Fibroblast of pulmonary artery (primary cell): ENCODE measurements at regions not wholly inside any gene's neighbourhood (a gene's known extent, or its start where the extent isn't known, plus 50 kb on each side); places are given as distances from the start of the nearest gene placed in this dataset.

Experiments used
- DNase-seq: peaks from one replicate; pipeline ENCODE4 v3.0.0-alpha.2; 2010; ENCODE audit warnings: low read depth
- H3K4me3 ChIP-seq: replicated peaks from 2 replicates; pipeline ENCODE4 v1.5.1; 2011; ENCODE audit warnings: low read depth, mild to moderate bottlenecking, control low read depth, low read length, moderate library complexity
- CTCF ChIP-seq: IDR thresholded peaks from 2 replicates; pipeline ENCODE4 v1.5.1; 2011; ENCODE audit warnings: mild to moderate bottlenecking, control low read depth, low read length, inconsistent platforms; ENCODE audit errors: missing control alignments

GRCh38 chr10:118979661-118980060 lies 49.9 kb upstream of the NANOS1 start:
- no peak for TF ChIP-seq CTCF
- no peak for DNase-seq
- no peak overlapping the region for H3K4me3 ChIP-seq
